ENCODE measurements at regions not wholly inside any gene's neighbourhood (a gene's known extent, or its start where the extent isn't known, plus 50 kb on each side); places are given as distances from the start of the nearest gene placed in this dataset.

GRCh38 chr7:91325726-91326125, 61.5 kb downstream of the FZD1 start:
- no peak for TF ChIP-seq CTCF (IDR thresholded peaks at IDR 0.05)
- no peak for TF ChIP-seq POLR2A (IDR thresholded peaks at IDR 0.05)
